ENCODE measurements at regions not wholly inside any gene's neighbourhood (a gene's known extent, or its start where the extent isn't known, plus 50 kb on each side); places are given as distances from the start of the nearest gene placed in this dataset.

GRCh38 chr3:84877092-84877491 lies 81.7 kb upstream of the CADM2 start:
- TF ChIP-seq, protein P1, sequence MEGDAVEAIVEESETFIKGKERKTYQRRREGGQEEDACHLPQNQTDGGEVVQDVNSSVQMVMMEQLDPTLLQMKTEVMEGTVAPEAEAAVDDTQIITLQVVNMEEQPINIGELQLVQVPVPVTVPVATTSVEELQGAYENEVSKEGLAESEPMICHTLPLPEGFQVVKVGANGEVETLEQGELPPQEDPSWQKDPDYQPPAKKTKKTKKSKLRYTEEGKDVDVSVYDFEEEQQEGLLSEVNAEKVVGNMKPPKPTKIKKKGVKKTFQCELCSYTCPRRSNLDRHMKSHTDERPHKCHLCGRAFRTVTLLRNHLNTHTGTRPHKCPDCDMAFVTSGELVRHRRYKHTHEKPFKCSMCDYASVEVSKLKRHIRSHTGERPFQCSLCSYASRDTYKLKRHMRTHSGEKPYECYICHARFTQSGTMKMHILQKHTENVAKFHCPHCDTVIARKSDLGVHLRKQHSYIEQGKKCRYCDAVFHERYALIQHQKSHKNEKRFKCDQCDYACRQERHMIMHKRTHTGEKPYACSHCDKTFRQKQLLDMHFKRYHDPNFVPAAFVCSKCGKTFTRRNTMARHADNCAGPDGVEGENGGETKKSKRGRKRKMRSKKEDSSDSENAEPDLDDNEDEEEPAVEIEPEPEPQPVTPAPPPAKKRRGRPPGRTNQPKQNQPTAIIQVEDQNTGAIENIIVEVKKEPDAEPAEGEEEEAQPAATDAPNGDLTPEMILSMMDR (IDR thresholded peaks at IDR 0.05) = no peak
- no peak for TF ChIP-seq POLR2A (IDR thresholded peaks at IDR 0.05)

All from body of pancreas (tissue), 4 donors.